Brain microvascular endothelial cell (primary cell): ENCODE measurements at regions not wholly inside any gene's neighbourhood (a gene's known extent, or its start where the extent isn't known, plus 50 kb on each side); places are given as distances from the start of the nearest gene placed in this dataset.

ENCODE experiments used
- DNase-seq: peaks from one replicate; pipeline ENCODE4 v3.0.0-alpha.2; 2020
- H3K27ac ChIP-seq: fragments of 250-450 bp; sonication (Bioruptor Pico); 2 replicates; pipeline ENCODE4 v1.5.1; 2020; ENCODE audit warnings: mild to moderate bottlenecking, moderate library complexity
- H3K27me3 ChIP-seq: fragments of 250-450 bp; sonication (Bioruptor Pico); replicated peaks from 2 replicates; pipeline ENCODE4 v1.5.1; 2020; ENCODE audit warnings: mild to moderate bottlenecking
- H3K36me3 ChIP-seq: fragments of 250-450 bp; sonication (Bioruptor Pico); replicated peaks from 2 replicates; pipeline ENCODE4 v1.5.1; 2020; ENCODE audit warnings: mild to moderate bottlenecking
- H3K4me3 ChIP-seq: 2 replicates; pipeline ENCODE4 v1.5.1; 2011; ENCODE audit warnings: low read depth, mild to moderate bottlenecking, control low read depth, low read length, moderate library complexity
- in situ Hi-C: cut with HindIII; loops from 2 replicates; pipeline ENCODE4 v1.10.0; 2017; ENCODE audit warnings: low sequenced_read_pairs, low pct_ligation_motif_present
- TF ChIP-seq, protein P1 (sequence below): IDR thresholded peaks from 2 replicates; pipeline ENCODE4 v1.5.1; 2011; ENCODE audit warnings: low read depth, mild to moderate bottlenecking, moderate library complexity, low read length, control low read depth, inconsistent platforms; ENCODE audit errors: missing control alignments

DNA sequence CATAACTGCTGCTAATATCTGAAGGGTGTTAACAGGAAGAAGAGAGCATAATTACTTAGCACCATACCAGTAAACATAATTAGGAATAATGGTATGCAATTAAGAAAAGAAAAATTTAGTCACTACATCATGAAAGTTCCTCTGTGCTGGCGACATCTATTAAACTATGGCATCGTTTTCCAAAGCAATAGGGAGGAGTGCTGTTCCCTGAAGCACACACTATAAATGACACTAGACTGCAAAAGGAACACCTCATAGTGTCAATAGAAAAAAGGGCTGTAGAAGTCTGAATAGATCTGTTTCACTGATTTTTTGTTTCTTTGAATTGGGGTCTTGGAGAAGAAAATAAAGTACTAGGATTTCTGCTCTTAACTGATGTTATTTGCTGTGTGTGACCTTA, 773.6 kb upstream of the B3GALT2 start:
- in situ Hi-C loops: no loop called here
- Histone ChIP-seq H3K36me3 (no peaks in the 10 kb centered on the region), H3K4me3 (no peak overlapping the region), H3K27me3 (no peaks in the 10 kb centered on the region), H3K27ac (no peak overlapping the region)
- TF ChIP-seq, protein P1, sequence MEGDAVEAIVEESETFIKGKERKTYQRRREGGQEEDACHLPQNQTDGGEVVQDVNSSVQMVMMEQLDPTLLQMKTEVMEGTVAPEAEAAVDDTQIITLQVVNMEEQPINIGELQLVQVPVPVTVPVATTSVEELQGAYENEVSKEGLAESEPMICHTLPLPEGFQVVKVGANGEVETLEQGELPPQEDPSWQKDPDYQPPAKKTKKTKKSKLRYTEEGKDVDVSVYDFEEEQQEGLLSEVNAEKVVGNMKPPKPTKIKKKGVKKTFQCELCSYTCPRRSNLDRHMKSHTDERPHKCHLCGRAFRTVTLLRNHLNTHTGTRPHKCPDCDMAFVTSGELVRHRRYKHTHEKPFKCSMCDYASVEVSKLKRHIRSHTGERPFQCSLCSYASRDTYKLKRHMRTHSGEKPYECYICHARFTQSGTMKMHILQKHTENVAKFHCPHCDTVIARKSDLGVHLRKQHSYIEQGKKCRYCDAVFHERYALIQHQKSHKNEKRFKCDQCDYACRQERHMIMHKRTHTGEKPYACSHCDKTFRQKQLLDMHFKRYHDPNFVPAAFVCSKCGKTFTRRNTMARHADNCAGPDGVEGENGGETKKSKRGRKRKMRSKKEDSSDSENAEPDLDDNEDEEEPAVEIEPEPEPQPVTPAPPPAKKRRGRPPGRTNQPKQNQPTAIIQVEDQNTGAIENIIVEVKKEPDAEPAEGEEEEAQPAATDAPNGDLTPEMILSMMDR: no peak
- no peak for DNase-seq

DNA sequence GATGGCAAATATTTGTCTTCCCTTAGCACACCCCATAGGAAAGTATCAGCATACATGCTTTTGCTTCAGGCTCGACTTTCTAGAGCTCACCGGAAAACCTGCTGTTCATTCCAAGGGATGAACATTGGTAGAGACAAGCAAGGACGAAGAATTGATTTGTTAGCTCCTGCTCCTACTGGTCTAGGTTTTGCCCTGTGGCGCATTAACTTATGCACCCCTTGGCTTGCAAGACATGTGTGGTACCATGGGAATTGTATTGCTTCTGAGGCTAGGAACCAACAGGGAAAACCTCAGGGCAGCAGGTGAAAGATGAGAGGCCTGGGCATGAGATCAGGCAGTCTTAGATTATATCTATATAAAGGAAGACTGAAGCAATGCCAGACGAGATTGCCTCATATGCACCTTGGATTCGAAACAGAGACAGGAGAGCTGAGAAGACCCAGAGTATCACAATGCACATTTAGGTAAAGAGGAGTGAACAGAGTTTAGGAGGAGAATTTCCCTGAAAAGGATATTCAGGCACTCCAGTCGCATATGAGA, 771.2 kb upstream of the B3GALT2 start:
- Histone ChIP-seq H3K27me3 (no peaks in the 10 kb centered on the region), H3K27ac (no peak overlapping the region), H3K36me3 (no peaks in the 10 kb centered on the region), H3K4me3 (no peak overlapping the region)
- in situ Hi-C loops: no loop called here
- TF ChIP-seq, protein P1: no peak
- DNase-seq: no peak

DNA sequence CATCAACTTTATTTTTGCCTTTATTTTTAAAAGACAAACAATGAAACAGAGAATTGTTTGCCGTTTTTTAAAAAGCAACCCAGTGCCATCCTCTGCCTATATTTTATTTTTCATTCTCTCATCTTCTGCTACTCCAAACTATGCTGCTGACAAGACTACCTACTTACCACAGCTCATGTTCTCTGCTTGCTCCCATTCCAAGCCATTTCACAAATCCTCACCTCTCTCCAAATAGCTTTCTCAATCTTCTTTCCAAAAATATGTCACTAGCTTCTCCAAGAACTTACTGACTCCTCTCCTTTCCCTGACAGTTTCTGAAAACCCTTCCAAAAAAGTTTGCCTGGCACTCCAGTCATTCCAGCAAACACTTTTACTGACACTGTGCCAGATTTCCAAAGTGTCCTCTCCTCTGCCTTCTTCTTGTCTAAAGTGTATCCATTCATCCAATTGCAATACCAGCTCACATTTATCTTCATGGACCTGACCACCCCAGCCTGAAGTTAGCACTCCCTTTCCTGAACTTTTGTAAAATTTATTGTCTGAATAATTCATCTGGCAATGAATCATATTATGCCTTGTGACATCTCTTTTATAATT, 766.5 kb upstream of the B3GALT2 start:
- no peaks in the 10 kb centered on the region for H3K27me3 ChIP-seq
- no peak overlapping the region for H3K27ac ChIP-seq
- no peak overlapping the region for H3K4me3 ChIP-seq
- TF ChIP-seq, protein P1: no peak
- no peaks in the 10 kb centered on the region for H3K36me3 ChIP-seq
- DNase-seq: no peak
- in situ Hi-C loops: no loop called here

DNA sequence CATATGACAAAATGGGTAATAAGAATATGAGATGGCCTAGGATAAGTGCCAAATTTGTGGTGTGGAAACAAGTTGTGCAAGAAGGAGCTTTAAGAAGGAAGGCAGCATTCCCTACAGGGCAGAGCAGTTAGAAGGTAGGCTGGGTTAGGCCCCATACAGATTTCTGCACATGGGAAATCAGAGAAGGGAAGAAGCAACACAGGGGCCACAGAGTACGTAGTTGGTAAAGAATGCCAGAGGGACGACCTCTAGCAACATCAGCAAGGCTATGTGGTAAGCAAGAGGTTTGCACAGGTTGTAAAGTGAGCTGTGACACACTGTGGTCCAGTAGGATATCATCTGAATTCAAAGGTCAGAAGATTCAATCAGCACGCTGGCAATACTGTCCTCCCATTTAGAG, 765.6 kb upstream of the B3GALT2 start:
- Histone ChIP-seq H3K27me3 (no peaks in the 10 kb centered on the region), H3K4me3 (no peak overlapping the region), H3K27ac (no peak overlapping the region), H3K36me3 (no peaks in the 10 kb centered on the region)
- in situ Hi-C loops: no loop called here
- TF ChIP-seq, protein P1: no peak
- DNase-seq: no peak

DNA sequence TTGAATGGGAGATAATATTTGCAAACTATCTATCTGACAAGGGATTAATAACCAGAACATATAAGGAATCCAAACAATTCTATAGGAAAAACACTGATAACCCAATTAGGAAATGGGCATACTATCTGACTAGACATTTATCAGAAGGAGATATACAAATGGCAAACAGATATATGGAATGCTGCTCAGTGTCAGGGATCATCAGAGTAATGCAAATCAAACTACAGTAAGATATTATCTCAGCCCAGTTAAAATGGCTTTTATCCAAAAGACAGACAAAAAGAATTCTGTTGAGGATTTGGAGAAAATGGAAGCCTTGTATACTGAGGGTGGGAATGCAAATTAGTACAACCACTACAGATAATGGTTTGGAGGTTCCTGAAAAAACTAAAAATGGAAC, 758.0 kb upstream of the B3GALT2 start:
- TF ChIP-seq, protein P1: no peak
- no peak for DNase-seq
- in situ Hi-C loops: no loop called here
- H3K4me3 ChIP-seq: no peak overlapping the region
- no peaks in the 10 kb centered on the region for H3K36me3 ChIP-seq
- H3K27me3 ChIP-seq: no peaks in the 10 kb centered on the region
- H3K27ac ChIP-seq: no peak overlapping the region

DNA sequence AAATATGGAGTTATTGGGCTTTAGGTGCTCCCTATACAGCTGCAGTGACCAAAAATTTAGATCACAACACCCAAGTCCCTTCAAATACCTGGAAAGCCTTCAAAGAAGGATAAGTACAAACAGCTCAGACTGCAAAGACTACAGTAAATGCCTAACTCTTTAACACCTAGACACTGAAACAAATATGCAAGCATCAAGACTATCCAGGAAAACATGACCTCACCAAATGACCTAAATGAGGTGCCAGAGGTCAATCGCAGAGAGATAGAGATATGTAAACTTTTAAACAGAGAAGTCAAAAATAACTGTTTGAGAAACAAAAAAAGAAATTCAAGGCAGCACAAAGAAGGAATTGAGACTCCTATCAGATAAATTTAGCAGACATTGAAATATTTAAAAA, 753.8 kb upstream of the B3GALT2 start:
- in situ Hi-C loops: no loop called here
- TF ChIP-seq, protein P1: no peak

More for the DNA sequence above, 753.8 kb upstream of the B3GALT2 start:
- Histone ChIP-seq H3K27me3 (no peaks in the 10 kb centered on the region), H3K27ac (no peak overlapping the region), H3K36me3 (no peaks in the 10 kb centered on the region), H3K4me3 (no peak overlapping the region)
- DNase-seq: no peak
